A673 (cell line): ENCODE measurements at regions not wholly inside any gene's neighbourhood (a gene's known extent, or its start where the extent isn't known, plus 50 kb on each side); places are given as distances from the start of the nearest gene placed in this dataset.

Source experiments
- BruUV-seq: library from RNA; stranded (reverse); fragments of 400-500 nt; replicated peaks from 2 replicates; lab custom pipeline; 2021; lab: Mats Ljungman, UMichigan
- CTCF ChIA-PET: fragments of 300-600 bp; sonication (Branson Sonifier 250); formaldehyde crosslinking; loops from one replicate; lab custom pipeline; 2022; ENCODE audit warnings: antibody characterized with exemption; lab: Charles Lee
- POLR2A ChIA-PET: fragments of 300-600 bp; sonication (Branson Sonifier 250); formaldehyde crosslinking; loops from one replicate; lab custom pipeline; 2022; ENCODE audit warnings: antibody characterized with exemption; ENCODE audit not compliant: low non-redundant PET; lab: Charles Lee
- DNase-seq: peaks from one replicate; pipeline ENCODE4 v3.0.0-alpha.2; 2015; ENCODE audit warnings: low spot score
- H3K27ac ChIP-seq: fragments of 200-600 bp; sonication (generic); 2 replicates; pipeline ENCODE4 v1.5.1; 2016; ENCODE audit warnings: mixed run types, low read depth, mild to moderate bottlenecking, mixed read lengths, antibody characterized with exemption, low read length; ENCODE audit not compliant: poor library complexity, severe bottlenecking
- H3K27me3 ChIP-seq: fragments of 200-600 bp; sonication (generic); replicated peaks from 2 replicates; pipeline ENCODE4 v1.6.1; 2017; ENCODE audit warnings: mixed run types, low read depth, mild to moderate bottlenecking, mixed read lengths, antibody characterized with exemption, low read length; ENCODE audit not compliant: insufficient read depth, poor library complexity
- H3K36me3 ChIP-seq: fragments of 200-600 bp; sonication (generic); 2 replicates; pipeline ENCODE4 v1.6.1; 2016; ENCODE audit warnings: mixed run types, mild to moderate bottlenecking, mixed read lengths, antibody characterized with exemption, low read length; ENCODE audit not compliant: insufficient read depth, poor library complexity, severe bottlenecking
- H3K4me1 ChIP-seq: fragments of 200-600 bp; sonication (generic); 2 replicates; pipeline ENCODE4 v1.6.1; 2017; ENCODE audit warnings: mixed run types, mild to moderate bottlenecking, mixed read lengths, antibody characterized with exemption, low read length; ENCODE audit not compliant: insufficient read depth, poor library complexity, severe bottlenecking
- H3K4me3 ChIP-seq: fragments of 200-600 bp; sonication (generic); 2 replicates; pipeline ENCODE4 v1.5.1; 2016; ENCODE audit warnings: low read depth, mixed run types, mild to moderate bottlenecking, mixed read lengths, low read length; ENCODE audit not compliant: poor library complexity, severe bottlenecking
- H3K9me3 ChIP-seq: fragments of 200-600 bp; sonication (generic); 2 replicates; pipeline ENCODE4 v1.6.1; 2016; ENCODE audit warnings: mixed run types, low read depth, mild to moderate bottlenecking, mixed read lengths, antibody characterized with exemption, low read length; ENCODE audit not compliant: poor library complexity, severe bottlenecking
- CTCF ChIP-seq: fragments of 300-800, 200-600 bp; sonication (generic); conservative IDR thresholded peaks from 2 replicates; pipeline ENCODE4 v1.5.1; 2017; ENCODE audit warnings: low read depth, mild to moderate bottlenecking, antibody characterized with exemption, low read length, moderate library complexity, mixed read lengths
- EZH2 ChIP-seq: fragments of 200-600 bp; sonication (generic); IDR thresholded peaks from 2 replicates; pipeline ENCODE4 v1.6.1; 2017; ENCODE audit warnings: borderline replicate concordance, low read depth, mild to moderate bottlenecking, mixed read lengths, antibody characterized with exemption, low read length; ENCODE audit not compliant: poor library complexity, severe bottlenecking
- intact Hi-C: fragments of 100-400 bp; cut with micrococcal nuclease; formaldehyde crosslinking; loops from one replicate; pipeline ENCODE4 v1.10.0; 2022; ENCODE audit not compliant: unreplicated experiment

- Histone ChIP-seq H3K27ac (no peak overlapping the region), H3K27me3 (no peaks in the 10 kb centered on the region), H3K4me3 (no peak overlapping the region), H3K36me3 (no peaks in the 10 kb centered on the region), H3K9me3 (no peaks in the 10 kb centered on the region), H3K4me1 (peaks cover 39% of the 10 kb centered on the region)
- no TSS peak for BruUV-seq
- ChIA-PET POLR2A (no interaction called here), CTCF (no interaction called here)
- DNase-seq, result no peak
- TF ChIP-seq EZH2, result no peak
- TF ChIP-seq CTCF, result no peak
- intact Hi-C loops, result loop anchor here (5.0 kb wide), 2 partner anchors 210 to 285 kb away; partner anchors contain the start of gene ANKRD50
Observed at GRCh38 chr4:124427095-124427767, 285.3 kb downstream of the ANKRD50 start.

- TF ChIP-seq EZH2 (no peak), CTCF (no peak)
- no TSS peak for BruUV-seq
- no peak overlapping the region for H3K4me3 ChIP-seq
- ChIA-PET CTCF (no interaction called here), POLR2A (no interaction called here)
- DNase-seq, result no peak
- intact Hi-C loops, result loop anchor here (5.0 kb wide), 2 partner anchors 209 to 284 kb away; partner anchors contain the start of gene ANKRD50
- peak overlapping the region; percentile 73 for H3K27ac ChIP-seq
- no peaks in the 10 kb centered on the region for H3K9me3 ChIP-seq
- H3K4me1 ChIP-seq, result peaks cover 48% of the 10 kb centered on the region
- H3K27me3 ChIP-seq, result no peaks in the 10 kb centered on the region
- H3K36me3 ChIP-seq, result no peaks in the 10 kb centered on the region
Observed at GRCh38 chr4:124428648-124429047, 283.9 kb downstream of the ANKRD50 start.

GRCh38 chr4:124429746-124430250 lies 282.7 kb downstream of the ANKRD50 start:
- H3K9me3 ChIP-seq, result no peaks in the 10 kb centered on the region
- DNase-seq, result peak; percentile 65
- CTCF ChIA-PET, result no interaction called here
- peaks cover 48% of the 10 kb centered on the region for H3K4me1 ChIP-seq
- intact Hi-C loops, result loop anchor here (5.0 kb wide), 2 partner anchors 208 to 283 kb away; partner anchors contain the start of gene ANKRD50
- peak overlapping the region; percentile 14 for H3K4me3 ChIP-seq
- H3K36me3 ChIP-seq, result no peaks in the 10 kb centered on the region
- TF ChIP-seq EZH2 (no peak), CTCF (no peak; the same call in 1 of the 2 replicates)
- peak overlapping the region; percentile 70 for H3K27ac ChIP-seq
- no TSS peak for BruUV-seq
- POLR2A ChIA-PET, result no interaction called here
- no peaks in the 10 kb centered on the region for H3K27me3 ChIP-seq
